T-helper 17 cell (primary cell): ENCODE measurements at regions not wholly inside any gene's neighbourhood (a gene's known extent, or its start where the extent isn't known, plus 50 kb on each side); places are given as distances from the start of the nearest gene placed in this dataset.
"Not testable (repeated sequence)": the region's sequence is repeated elsewhere in the genome, so short reads cannot be mapped to it uniquely, and the experiment has no call there.

Experiments used
- ATAC-seq: fragments of 150-1000 bp; cut with Tn5 transposase; 2 replicates; pipeline ENCODE4 v1.10.0; 2021; ENCODE audit warnings: mild to moderate bottlenecking, moderate library complexity
- DNase-seq, 3 donors: peaks; one replicate each; pipeline versions ENCODE4 v3.0.0 to v3.0.0-alpha.2; 2020 to 2021
- H3K9me3 ChIP-seq: one replicate; pipeline ENCODE4 v1.7.0; 2013; ENCODE audit warnings: low read length, mild to moderate bottlenecking; ENCODE audit not compliant: control insufficient read depth, poor library complexity, severe bottlenecking
- H3K27ac Mint-ChIP-seq: one replicate; pipeline ENCODE4 v1.8.0; 2022; ENCODE audit warnings: mild to moderate bottlenecking, moderate library complexity, mixed read lengths
- H3K27me3 Mint-ChIP-seq: one replicate; pipeline ENCODE4 v1.8.0; 2022; ENCODE audit warnings: mixed read lengths
- H3K36me3 Mint-ChIP-seq: one replicate; pipeline ENCODE4 v1.8.0; 2022; ENCODE audit warnings: low read depth, mixed read lengths
- H3K4me1 Mint-ChIP-seq: one replicate; pipeline ENCODE4 v1.8.0; 2022; ENCODE audit warnings: mild to moderate bottlenecking, mixed read lengths
- H3K4me3 Mint-ChIP-seq: one replicate; pipeline ENCODE4 v1.8.0; 2022; ENCODE audit warnings: mild to moderate bottlenecking, moderate library complexity, mixed read lengths

DNA sequence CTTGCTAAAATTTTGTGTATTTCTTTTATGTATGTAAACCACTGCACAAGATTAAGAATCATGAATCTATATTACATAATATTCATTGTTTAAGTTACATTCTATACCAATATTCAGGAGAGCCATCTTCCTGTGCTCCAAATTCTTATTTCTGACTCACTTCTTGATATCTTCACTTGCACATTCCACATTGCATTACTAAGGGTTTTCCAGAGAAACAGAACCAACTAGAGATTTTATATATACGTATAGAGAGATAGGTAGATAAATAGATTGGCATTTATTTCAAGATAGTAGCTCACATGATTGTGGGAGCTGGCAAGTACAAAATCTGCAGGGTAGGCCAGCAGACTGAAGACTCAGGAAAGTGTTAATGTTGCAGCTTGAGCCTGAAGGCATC lies 222.2 kb upstream of the PRSS16 start:
- no peak for DNase-seq

DNA sequence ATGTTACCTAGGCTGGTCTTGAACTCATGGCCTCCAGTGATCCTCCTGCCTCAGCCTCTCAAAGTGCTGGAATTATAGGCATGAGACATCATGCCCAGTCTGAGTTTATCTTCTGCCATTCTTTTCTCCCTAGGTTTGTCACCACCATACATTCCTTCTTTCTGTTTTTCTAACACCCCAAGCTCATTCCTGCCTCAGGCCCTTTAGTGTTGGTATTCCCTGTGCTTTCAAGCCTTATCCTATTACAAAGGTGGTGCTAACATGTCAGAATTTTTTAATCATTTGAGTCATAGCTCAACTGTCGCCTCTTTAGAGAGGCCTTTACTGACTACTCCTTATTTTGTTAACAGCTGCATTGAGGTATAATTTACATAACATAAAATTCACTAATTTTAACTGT lies 221.1 kb upstream of the PRSS16 start:
- Mint-ChIP-seq H3K27ac (no peak overlapping the region), H3K4me1 (no peaks in the 10 kb centered on the region), H3K27me3 (peaks cover 39% of the 10 kb centered on the region), H3K4me3 (no peak overlapping the region), H3K36me3 (no peaks in the 10 kb centered on the region)
- H3K9me3 ChIP-seq, result no peaks in the 10 kb centered on the region
- no peak for ATAC-seq
- no peak for DNase-seq

More for the DNA sequence above, 222.2 kb upstream of the PRSS16 start:
- H3K9me3 ChIP-seq, result no peaks in the 10 kb centered on the region
- Mint-ChIP-seq H3K27me3 (peaks cover 31% of the 10 kb centered on the region), H3K27ac (no peak overlapping the region), H3K4me3 (no peak overlapping the region), H3K4me1 (peaks cover 2% of the 10 kb centered on the region), H3K36me3 (no peaks in the 10 kb centered on the region)
- no peak for ATAC-seq

DNA sequence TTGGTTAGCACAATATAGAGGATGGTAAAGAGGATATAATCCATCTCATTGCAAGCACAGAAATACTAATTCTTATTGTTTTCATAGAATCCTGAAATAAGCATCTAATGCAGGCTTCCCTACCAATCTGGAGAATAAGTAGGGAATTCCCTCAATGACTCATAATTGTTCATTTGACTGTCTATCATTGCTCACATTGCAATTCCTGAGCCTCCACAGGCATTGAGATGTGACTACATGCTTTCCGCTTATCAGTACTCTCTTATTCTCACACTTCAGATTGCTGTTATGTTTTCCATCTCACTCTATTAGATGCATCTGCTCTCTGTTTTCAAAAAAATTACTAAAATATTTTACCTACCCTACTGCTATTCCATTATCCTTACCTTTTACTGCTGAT lies 216.2 kb upstream of the PRSS16 start:
- peaks cover 69% of the 10 kb centered on the region for H3K27me3 Mint-ChIP-seq

DNA sequence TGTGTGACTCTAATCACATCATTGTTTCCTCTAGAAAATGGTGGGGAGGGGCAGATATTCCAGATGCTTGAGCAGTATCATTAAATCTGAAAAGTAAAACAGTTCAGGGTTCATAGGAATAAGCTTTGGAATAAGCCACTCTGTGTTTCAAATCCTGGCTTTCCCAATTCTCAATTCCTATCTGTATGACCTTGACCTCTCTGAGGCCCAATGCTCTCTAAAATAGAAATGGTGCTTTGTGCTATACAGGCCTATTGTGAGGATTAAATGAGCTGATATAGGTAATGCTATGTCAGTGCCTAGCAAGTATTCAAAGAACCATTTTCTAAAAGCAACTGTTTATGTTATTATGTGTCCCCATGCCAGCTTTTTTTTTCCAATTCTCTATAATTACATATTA lies 209.0 kb upstream of the PRSS16 start:
- H3K4me1 Mint-ChIP-seq, result no peaks in the 10 kb centered on the region
- H3K27ac Mint-ChIP-seq, result no peak overlapping the region
- no peaks in the 10 kb centered on the region for H3K9me3 ChIP-seq
- H3K36me3 Mint-ChIP-seq, result peaks cover 3% of the 10 kb centered on the region
- H3K4me3 Mint-ChIP-seq, result no peak overlapping the region
- ATAC-seq (no peak), DNase-seq (no peak)
- peaks cover 79% of the 10 kb centered on the region for H3K27me3 Mint-ChIP-seq

More for the DNA sequence above, 216.2 kb upstream of the PRSS16 start:
- ATAC-seq (no peak), DNase-seq (no peak)
- Mint-ChIP-seq H3K4me3 (no peak overlapping the region), H3K4me1 (no peaks in the 10 kb centered on the region), H3K27ac (no peak overlapping the region), H3K36me3 (no peaks in the 10 kb centered on the region)
- no peaks in the 10 kb centered on the region for H3K9me3 ChIP-seq

DNA sequence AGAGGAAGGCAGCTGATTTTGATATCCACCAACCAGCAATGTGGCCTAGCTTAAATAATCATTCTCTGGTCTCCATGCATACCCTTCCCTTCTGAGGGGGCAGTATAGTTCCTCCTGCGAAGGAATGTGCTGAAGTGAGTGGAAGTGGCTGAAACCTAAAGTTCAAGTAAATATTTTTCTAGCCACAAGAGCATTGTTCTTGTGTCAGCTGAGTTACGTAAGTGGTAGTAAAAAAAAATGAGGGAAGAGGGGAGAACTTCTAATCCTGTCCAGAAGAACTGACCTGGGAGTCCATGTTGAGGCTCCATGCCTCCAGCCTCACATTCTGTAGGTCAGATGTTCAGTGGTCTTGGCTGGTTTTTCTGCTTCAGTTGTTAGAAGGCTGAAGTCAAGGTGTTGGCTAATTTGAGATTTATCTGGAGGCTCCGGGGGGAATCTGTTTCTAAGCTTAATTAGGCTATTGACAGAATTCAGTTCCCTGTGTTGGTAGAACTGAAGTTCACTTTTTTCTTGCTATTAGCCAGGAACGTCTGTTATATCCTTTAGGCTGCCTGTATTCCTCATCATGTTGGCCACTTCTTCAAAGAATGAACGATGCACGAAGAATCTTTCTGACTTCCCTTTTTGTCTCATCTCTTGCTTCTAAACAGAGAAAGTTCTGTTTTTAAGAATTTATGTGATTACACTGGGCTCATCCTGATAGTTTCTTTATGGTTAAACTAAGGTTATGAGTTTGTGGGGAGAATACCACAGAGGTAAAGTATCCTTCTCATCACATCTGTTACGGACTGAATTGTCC lies 207.1 kb upstream of the PRSS16 start:
- H3K36me3 Mint-ChIP-seq, result peaks cover 3% of the 10 kb centered on the region
- no peak overlapping the region for H3K27ac Mint-ChIP-seq
- DNase-seq, result no peak
- no peaks in the 10 kb centered on the region for H3K4me1 Mint-ChIP-seq
- no peaks in the 10 kb centered on the region for H3K9me3 ChIP-seq
- no peak for ATAC-seq
- H3K4me3 Mint-ChIP-seq, result no peak overlapping the region
- peaks cover 68% of the 10 kb centered on the region for H3K27me3 Mint-ChIP-seq

DNA sequence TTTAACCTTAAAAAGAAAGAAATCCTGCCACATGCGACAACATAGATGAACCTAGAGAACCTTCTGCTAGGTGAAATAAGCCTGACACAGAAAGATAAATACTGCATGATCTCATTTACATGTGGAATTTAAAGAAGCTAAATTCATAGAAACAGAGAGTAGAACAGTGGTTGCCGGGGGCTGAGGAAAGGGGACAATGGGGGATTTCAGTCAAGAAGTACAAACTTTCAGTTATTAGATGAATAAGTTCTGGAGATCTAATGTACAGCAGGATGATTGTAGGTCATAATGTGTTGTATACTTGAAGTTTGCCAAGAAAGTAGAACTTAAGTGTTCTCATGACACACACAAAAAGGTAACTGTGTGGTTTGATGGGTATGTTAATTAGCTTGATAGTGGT lies 204.3 kb upstream of the PRSS16 start:
- no peak for ATAC-seq
- Mint-ChIP-seq H3K36me3 (no peaks in the 10 kb centered on the region), H3K4me3 (no peak overlapping the region), H3K4me1 (no peaks in the 10 kb centered on the region), H3K27ac (no peak overlapping the region), H3K27me3 (peaks cover 51% of the 10 kb centered on the region)
- H3K9me3 ChIP-seq, result no peaks in the 10 kb centered on the region
- no peak for DNase-seq

DNA sequence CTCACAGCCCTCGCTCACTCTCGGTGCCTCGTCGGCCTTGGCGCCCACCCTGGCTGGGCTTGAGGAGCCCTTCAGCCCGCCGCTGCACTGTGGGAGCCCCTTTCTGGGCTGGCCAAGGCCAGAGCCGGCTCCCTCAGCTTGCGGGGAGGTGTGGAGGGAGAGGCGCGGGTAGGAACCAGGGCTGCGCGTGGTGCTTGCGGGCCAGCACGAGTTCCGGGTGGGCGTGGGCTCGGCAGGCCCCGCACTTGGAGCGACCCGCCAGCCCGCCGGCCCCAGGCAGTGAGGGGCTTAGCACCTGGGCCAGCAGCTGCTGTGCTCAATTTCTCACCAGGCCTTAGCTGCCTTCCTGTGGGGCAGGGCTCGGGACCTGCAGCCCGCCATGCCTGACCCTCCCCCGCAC lies 202.4 kb upstream of the PRSS16 start:
- H3K4me1 Mint-ChIP-seq, ATAC-seq, H3K36me3 Mint-ChIP-seq, H3K4me3 Mint-ChIP-seq, H3K27ac Mint-ChIP-seq, DNase-seq, H3K9me3 ChIP-seq: not testable (repeated sequence)
- H3K27me3 Mint-ChIP-seq, result peaks cover 44% of the 10 kb centered on the region

DNA sequence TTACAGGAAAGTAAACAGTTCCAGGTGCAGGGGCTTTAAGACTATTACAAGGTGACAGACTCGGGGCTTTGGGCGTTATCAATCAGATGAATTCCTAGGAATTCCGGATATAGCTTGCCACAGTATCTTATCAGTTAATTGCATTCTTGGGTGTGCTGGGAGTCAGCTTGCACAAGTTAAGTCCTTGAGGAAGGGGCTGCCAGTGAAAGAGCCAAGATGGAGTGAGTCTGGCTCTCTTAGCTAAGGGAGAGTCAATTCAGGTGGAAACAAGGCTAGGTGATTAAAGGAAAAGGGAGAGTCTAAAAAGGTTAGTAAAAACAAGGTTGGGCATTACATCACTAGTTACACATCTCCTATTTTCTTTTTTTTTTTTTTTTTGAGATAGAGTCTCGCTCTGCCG lies 199.8 kb upstream of the PRSS16 start:
- peaks cover 26% of the 10 kb centered on the region for H3K27me3 Mint-ChIP-seq
- not testable (repeated sequence) for H3K4me1 Mint-ChIP-seq, H3K4me3 Mint-ChIP-seq, DNase-seq, ATAC-seq, H3K9me3 ChIP-seq, H3K27ac Mint-ChIP-seq, H3K36me3 Mint-ChIP-seq

DNA sequence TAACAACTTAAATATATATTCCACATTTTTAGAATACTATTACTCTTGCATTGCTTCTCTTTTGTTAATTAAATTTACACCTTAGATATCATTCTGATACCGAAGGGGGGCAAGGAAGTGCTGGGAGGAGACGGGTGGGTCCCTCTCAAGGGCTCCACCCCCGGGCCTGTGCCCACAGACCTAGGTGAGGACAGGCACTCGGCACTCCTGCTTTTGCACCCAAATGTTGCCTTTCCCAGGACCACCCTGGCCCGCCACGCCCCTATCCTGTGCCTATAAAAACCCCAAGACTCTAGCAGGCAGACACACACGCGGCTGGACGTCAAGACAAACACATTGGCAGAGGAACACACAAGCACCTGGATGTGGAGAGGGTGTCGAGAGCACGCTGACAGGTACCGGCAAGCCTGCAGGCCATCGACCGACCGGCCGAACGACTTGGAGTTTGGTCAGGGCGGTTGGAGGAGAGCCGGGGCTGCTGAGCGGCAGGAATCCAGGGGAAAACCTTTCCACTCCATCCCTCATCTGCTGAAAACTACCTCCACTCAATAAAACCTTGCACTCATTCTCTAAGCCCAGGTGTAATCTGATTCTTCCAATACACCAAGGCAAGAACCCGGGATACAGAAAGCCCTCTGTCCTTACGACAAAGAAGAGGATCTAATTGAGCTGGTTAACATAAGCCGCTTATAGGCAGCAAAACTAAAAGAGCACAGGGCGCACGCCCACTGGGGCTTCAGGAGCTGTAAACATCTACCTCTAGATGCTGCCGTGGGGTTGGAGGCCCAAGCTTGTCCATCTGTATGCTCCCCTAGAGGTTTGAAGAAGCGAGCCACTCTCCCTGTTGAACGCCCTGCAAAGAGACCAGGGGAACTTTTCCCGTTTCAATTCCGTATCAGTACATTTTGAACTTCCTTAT lies 197.4 kb upstream of the PRSS16 start:
- H3K9me3 ChIP-seq, result no peaks in the 10 kb centered on the region
- ATAC-seq, result no peak
- DNase-seq, result no peak
- H3K4me3 Mint-ChIP-seq, result no peak overlapping the region
- peaks cover 2% of the 10 kb centered on the region for H3K4me1 Mint-ChIP-seq
- no peak overlapping the region for H3K27ac Mint-ChIP-seq
- H3K36me3 Mint-ChIP-seq, result no peaks in the 10 kb centered on the region
- H3K27me3 Mint-ChIP-seq, result peaks cover 19% of the 10 kb centered on the region

DNA sequence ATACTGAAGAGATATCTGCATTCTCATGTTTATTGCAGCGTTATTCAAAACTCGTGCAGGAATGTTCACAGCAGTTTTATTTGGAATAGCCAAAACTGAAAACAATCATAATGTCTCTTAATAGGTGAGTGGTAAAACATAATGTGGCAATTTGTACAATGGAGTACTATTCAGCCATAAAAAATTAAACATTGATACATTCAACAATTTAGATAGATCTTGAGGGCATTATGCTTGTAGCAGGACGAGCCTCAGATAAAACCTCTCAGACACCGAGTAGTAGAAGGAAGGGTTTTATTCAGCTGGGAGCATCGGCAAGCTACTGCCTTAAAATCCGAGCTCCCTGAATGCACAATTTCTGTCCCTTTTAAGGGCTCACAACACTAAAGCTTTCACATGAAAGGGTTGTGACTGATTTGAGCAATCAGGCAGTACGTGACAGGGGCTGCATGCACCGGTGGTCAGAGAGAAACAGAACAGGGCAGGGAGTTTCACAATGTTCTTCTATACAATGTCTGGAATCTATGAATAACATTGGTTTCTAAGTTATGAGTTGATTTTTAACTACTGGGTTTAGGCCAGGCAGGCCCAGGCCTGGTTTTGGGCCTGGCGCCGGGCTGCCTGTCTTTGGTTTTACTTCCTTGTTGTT lies 195.3 kb upstream of the PRSS16 start:
- not testable (repeated sequence) for H3K9me3 ChIP-seq, H3K36me3 Mint-ChIP-seq, ATAC-seq, DNase-seq, H3K27ac Mint-ChIP-seq, H3K4me1 Mint-ChIP-seq, H3K4me3 Mint-ChIP-seq
- H3K27me3 Mint-ChIP-seq, result peaks cover 31% of the 10 kb centered on the region

DNA sequence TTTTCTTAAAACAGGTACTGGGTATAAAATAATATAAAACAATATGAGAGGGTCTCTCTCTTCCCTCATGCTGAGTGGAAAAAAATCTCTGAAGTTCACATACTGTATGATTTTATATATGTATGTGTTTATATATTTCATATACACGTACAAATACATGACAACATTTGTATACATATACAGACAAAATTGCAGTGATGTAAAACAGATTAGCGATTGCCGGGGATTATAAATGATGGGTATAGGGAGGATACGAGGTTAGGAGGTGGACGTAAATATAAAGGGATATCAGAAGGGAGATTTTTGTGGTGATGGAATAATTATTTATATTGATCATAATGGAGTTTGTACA lies 194.8 kb upstream of the PRSS16 start:
- H3K4me3 Mint-ChIP-seq, result no peak overlapping the region
- no peak overlapping the region for H3K27ac Mint-ChIP-seq
- DNase-seq (no peak), ATAC-seq (no peak)
- peaks cover 31% of the 10 kb centered on the region for H3K27me3 Mint-ChIP-seq
- peaks cover 2% of the 10 kb centered on the region for H3K36me3 Mint-ChIP-seq
- peaks cover 2% of the 10 kb centered on the region for H3K4me1 Mint-ChIP-seq
- H3K9me3 ChIP-seq, result no peaks in the 10 kb centered on the region

DNA sequence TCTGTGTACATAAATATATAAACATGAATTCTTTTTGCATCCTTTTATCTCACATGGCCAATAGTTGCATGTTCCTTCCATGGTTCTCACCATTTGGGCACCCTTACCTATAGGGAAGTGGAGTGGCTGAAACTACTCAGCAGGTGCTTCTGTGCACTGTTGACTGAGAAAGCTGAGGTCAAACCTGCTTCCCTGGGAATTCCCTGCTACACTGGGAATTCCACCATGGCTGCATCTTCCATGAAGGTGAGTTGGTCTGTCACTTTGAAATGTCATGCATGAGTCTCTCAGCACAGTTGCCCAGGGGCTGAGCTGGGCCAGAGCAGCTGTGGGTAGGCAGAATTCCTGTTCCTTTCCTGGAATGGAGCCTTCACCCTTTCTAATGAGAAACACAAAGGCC lies 193.8 kb upstream of the PRSS16 start:
- H3K27me3 Mint-ChIP-seq, result peaks cover 37% of the 10 kb centered on the region
- no peak overlapping the region for H3K4me3 Mint-ChIP-seq
- H3K27ac Mint-ChIP-seq, result no peak overlapping the region
- H3K36me3 Mint-ChIP-seq, result peaks cover 2% of the 10 kb centered on the region
- no peaks in the 10 kb centered on the region for H3K9me3 ChIP-seq
- DNase-seq (no peak), ATAC-seq (no peak)
- H3K4me1 Mint-ChIP-seq, result peaks cover 2% of the 10 kb centered on the region

DNA sequence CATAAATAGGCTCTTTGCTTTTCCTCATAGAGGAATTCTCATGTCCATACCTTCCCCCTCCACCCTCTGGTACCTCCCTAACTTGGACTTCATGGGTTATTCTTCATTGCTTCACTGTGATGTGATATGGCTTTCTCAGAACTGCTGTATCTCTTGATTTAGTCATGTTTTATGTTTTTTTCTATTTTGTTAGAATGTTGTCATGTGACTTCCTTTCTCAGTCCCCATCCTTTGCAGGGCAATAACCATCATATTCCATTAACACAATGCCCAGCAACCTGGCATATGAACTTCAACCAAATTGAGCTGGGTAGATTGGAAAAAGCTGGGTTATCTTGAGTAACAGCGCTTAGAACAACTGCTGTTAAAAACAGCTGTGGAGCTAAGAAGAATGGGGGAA lies 190.9 kb upstream of the PRSS16 start:
- peaks cover 52% of the 10 kb centered on the region for H3K27me3 Mint-ChIP-seq
- DNase-seq (no peak), ATAC-seq (no peak)
- H3K36me3 Mint-ChIP-seq, result peaks cover 2% of the 10 kb centered on the region
- H3K4me1 Mint-ChIP-seq, result peaks cover 2% of the 10 kb centered on the region
- H3K9me3 ChIP-seq, result no peaks in the 10 kb centered on the region
- no peak overlapping the region for H3K4me3 Mint-ChIP-seq
- no peak overlapping the region for H3K27ac Mint-ChIP-seq
